Thyroid gland (tissue), 4 donors: ENCODE measurements at regions not wholly inside any gene's neighbourhood (a gene's known extent, or its start where the extent isn't known, plus 50 kb on each side); places are given as distances from the start of the nearest gene placed in this dataset.

Experiments
- DNase-seq, 2 donors: peaks; one replicate each; pipeline ENCODE4 v3.0.0-alpha.2; 2019
- H3K27ac ChIP-seq, 3 donors: fragments of 200-600 bp; sonication (generic); 1 replicate in 2 of 3; 2 replicates in 1 of 3; pipeline ENCODE4 v1.5.1; 2016 to 2019; ENCODE audit warnings: mild to moderate bottlenecking in 1 of 3, moderate library complexity in 1 of 3
- H3K27me3 ChIP-seq: fragments of 200-600 bp; sonication (generic); one replicate; pipeline ENCODE4 v1.5.1; 2019
- H3K36me3 ChIP-seq, 2 donors: fragments of 200-600 bp; sonication (generic); one replicate each; pipeline ENCODE4 v1.5.1; 2016 to 2019
- H3K4me1 ChIP-seq, 2 donors: fragments of 200-600 bp; sonication (generic); one replicate each; pipeline ENCODE4 v1.5.1; 2017 to 2019
- H3K4me3 ChIP-seq, 3 donors: fragments of 200-600 bp; sonication (generic); replicated peaks in 1 of 3; 1 replicate in 2 of 3; 2 replicates in 1 of 3; pipeline ENCODE4 v1.5.1; 2016; ENCODE audit warnings: mild to moderate bottlenecking in 1 of 3
- H3K9me3 ChIP-seq: fragments of 200-600 bp; sonication (generic); one replicate; pipeline ENCODE4 v1.5.1; 2017
- CTCF ChIP-seq, 6 experiments: fragments of 200-600 bp in 3 of 6; fragments of 450-650 bp in 3 of 6; sonication (generic) in 3 of 6; IDR thresholded peaks; one replicate each; pipeline ENCODE4 v1.5.1; 2016 to 2019; ENCODE audit warnings: antibody characterized with exemption in 6 of 6, mild to moderate bottlenecking in 2 of 6, inconsistent platforms in 1 of 6, moderate library complexity in 1 of 6
- POLR2A ChIP-seq, 2 donors: fragments of 450-650 bp; IDR thresholded peaks; one replicate each; pipeline ENCODE4 v1.6.1; 2017; ENCODE audit warnings: antibody characterized with exemption in 2 of 2, mild to moderate bottlenecking in 2 of 2, moderate library complexity in 1 of 2
- WGBS, 2 donors: methylation state at CpG; one replicate each; pipeline ENCODE4 v1.1.5; 2017; 5-methylcytosine and 5-hydroxymethylcytosine counted together
- intact Hi-C: fragments of 100-400 bp; cut with DNase I; formaldehyde crosslinking; loops from one replicate; pipeline ENCODE4 v1.15.1; 2023

- H3K36me3 ChIP-seq = no peaks in the 10 kb centered on the region
- DNase-seq = no peak
- no peaks in the 10 kb centered on the region for H3K27me3 ChIP-seq
- WGBS, 2 donors = 70 to 75% methylated on average over 2 to 3 of the region's 3 CpGs
- no peaks in the 10 kb centered on the region for H3K4me1 ChIP-seq
- no peaks in the 10 kb centered on the region for H3K9me3 ChIP-seq
- no peak overlapping the region for H3K27ac ChIP-seq
- intact Hi-C loops = no loop called here
- TF ChIP-seq POLR2A (IDR thresholded peaks at IDR 0.05) (no peak), CTCF (IDR thresholded peaks at IDR 0.05) (no peak)
- no peak overlapping the region for H3K4me3 ChIP-seq
Observed at GRCh38 chr1:177384461-177384860, 213.7 kb downstream of the BRINP2 start.

GRCh38 chr1:177383715-177384114, 213.0 kb downstream of the BRINP2 start:
- Histone ChIP-seq H3K4me3 (no peak overlapping the region), H3K36me3 (no peaks in the 10 kb centered on the region), H3K4me1 (no peaks in the 10 kb centered on the region), H3K9me3 (no peaks in the 10 kb centered on the region), H3K27ac (no peak overlapping the region), H3K27me3 (no peaks in the 10 kb centered on the region)
- 83 to 93% methylated on average over 1 of the region's 1 CpG for WGBS, 2 donors
- intact Hi-C loops = no loop called here
- TF ChIP-seq CTCF (IDR thresholded peaks at IDR 0.05) = no peak
- TF ChIP-seq POLR2A (IDR thresholded peaks at IDR 0.05) = no peak
- DNase-seq = no peak

GRCh38 chr1:177377866-177378265, 207.1 kb downstream of the BRINP2 start:
- TF ChIP-seq CTCF (IDR thresholded peaks at IDR 0.05) (no peak), POLR2A (IDR thresholded peaks at IDR 0.05) (no peak)
- WGBS, 2 donors = 68 to 84% methylated on average over 2 of the region's 2 CpGs
- Histone ChIP-seq H3K27me3 (no peaks in the 10 kb centered on the region), H3K27ac (no peak overlapping the region), H3K36me3 (no peaks in the 10 kb centered on the region), H3K4me3 (no peak overlapping the region), H3K4me1 (no peaks in the 10 kb centered on the region), H3K9me3 (no peaks in the 10 kb centered on the region)
- intact Hi-C loops = no loop called here
- no peak for DNase-seq

GRCh38 chr1:177368255-177368654, 197.5 kb downstream of the BRINP2 start:
- Histone ChIP-seq H3K27me3 (no peaks in the 10 kb centered on the region), H3K36me3 (no peaks in the 10 kb centered on the region), H3K4me1 (no peaks in the 10 kb centered on the region), H3K4me3 (no peak overlapping the region), H3K27ac (no peak overlapping the region), H3K9me3 (no peaks in the 10 kb centered on the region)
- intact Hi-C loops = no loop called here
- DNase-seq = no peak
- TF ChIP-seq POLR2A (IDR thresholded peaks at IDR 0.05) (no peak), CTCF (IDR thresholded peaks at IDR 0.05) (no peak)

- no peak overlapping the region for H3K27ac ChIP-seq
- H3K4me3 ChIP-seq = no peak overlapping the region
- H3K36me3 ChIP-seq = no peaks in the 10 kb centered on the region
- H3K27me3 ChIP-seq = no peaks in the 10 kb centered on the region
- no peak for TF ChIP-seq CTCF (IDR thresholded peaks at IDR 0.05)
- TF ChIP-seq POLR2A (IDR thresholded peaks at IDR 0.05) = no peak
- intact Hi-C loops = no loop called here
- no peaks in the 10 kb centered on the region for H3K9me3 ChIP-seq
- WGBS, 2 donors = 65 to 66% methylated on average over 2 of the region's 2 CpGs
- H3K4me1 ChIP-seq = no peaks in the 10 kb centered on the region
- no peak for DNase-seq
Observed at GRCh38 chr1:177366091-177366490, 195.3 kb downstream of the BRINP2 start.
